WTC11 (cell line): ENCODE measurements at regions not wholly inside any gene's neighbourhood (a gene's known extent, or its start where the extent isn't known, plus 50 kb on each side); places are given as distances from the start of the nearest gene placed in this dataset.
"Not testable (repeated sequence)": the region's sequence is repeated elsewhere in the genome, so short reads cannot be mapped to it uniquely, and the experiment has no call there.

ENCODE experiments used
- ATAC-seq: fragments of 200-7000 bp; cut with Tn5 transposase; 2 replicates; pipeline ENCODE4 v1.10.0; 2021; ENCODE audit warnings: mild to moderate bottlenecking, moderate library complexity
- CTCF ChIA-PET: fragments of 300-600 bp; sonication (Branson Sonifier 250); formaldehyde crosslinking; loops from one replicate; lab custom pipeline; 2021; ENCODE audit warnings: antibody characterized with exemption; lab: Charles Lee
- POLR2A ChIA-PET: fragments of 350-600 bp; sonication (Branson Sonifier 250); formaldehyde crosslinking; loops from one replicate; lab custom pipeline; 2021; ENCODE audit warnings: antibody characterized with exemption; lab: Charles Lee
- DNase-seq: peaks from one replicate; pipeline ENCODE4 v3.0.0; 2021; ENCODE audit warnings: low spot score
- H3K27ac Mint-ChIP-seq: 2 replicates; pipeline ENCODE4 v1.8.0; 2021; ENCODE audit warnings: mixed read lengths
- H3K27me3 Mint-ChIP-seq: 2 replicates; pipeline ENCODE4 v1.8.0; 2021; ENCODE audit warnings: low read depth, mild to moderate bottlenecking, moderate library complexity, mixed read lengths
- H3K36me3 Mint-ChIP-seq: 2 replicates; pipeline ENCODE4 v1.8.0; 2021; ENCODE audit warnings: mixed read lengths
- H3K4me1 Mint-ChIP-seq: 2 replicates; pipeline ENCODE4 v1.8.0; 2022; ENCODE audit warnings: mixed read lengths
- H3K4me3 Mint-ChIP-seq: 2 replicates; pipeline ENCODE4 v1.8.0; 2021; ENCODE audit warnings: mild to moderate bottlenecking, moderate library complexity, mixed read lengths
- H3K9me3 Mint-ChIP-seq: 2 replicates; pipeline ENCODE4 v1.8.0; 2021; ENCODE audit warnings: mixed read lengths
- AR ChIP-seq: fragments of 250-450 bp; sonication (Bioruptor Pico); IDR thresholded peaks from 2 replicates; pipeline ENCODE4 v1.9.0; 2021; ENCODE audit warnings: mild to moderate bottlenecking
- E2F4 ChIP-seq: sonication (generic); formaldehyde crosslinking; IDR thresholded peaks from 2 replicates; pipeline ENCODE4 v1.8.1; 2022; ENCODE audit warnings: low read depth, mild to moderate bottlenecking, moderate library complexity, missing genetic modification reagents, borderline replicate concordance
- ELF4 ChIP-seq: sonication (generic); formaldehyde crosslinking; IDR thresholded peaks from 2 replicates; pipeline ENCODE4 v1.8.1; 2022; ENCODE audit warnings: low read depth, mild to moderate bottlenecking, moderate library complexity, missing genetic modification reagents
- ETV6 ChIP-seq: sonication (generic); formaldehyde crosslinking; IDR thresholded peaks from 2 replicates; pipeline ENCODE4 v1.8.1; 2022; ENCODE audit warnings: mild to moderate bottlenecking, missing genetic modification reagents
- HMGA2 ChIP-seq: fragments of 250-450 bp; sonication (Bioruptor Pico); IDR thresholded peaks from 2 replicates; pipeline ENCODE4 v1.4.0; 2021; ENCODE audit warnings: mild to moderate bottlenecking, moderate library complexity
- JUN ChIP-seq: sonication (generic); formaldehyde crosslinking; IDR thresholded peaks from 2 replicates; pipeline ENCODE4 v1.8.0; 2023; ENCODE audit warnings: mild to moderate bottlenecking, missing genetic modification reagents
- MAX ChIP-seq: sonication (generic); formaldehyde crosslinking; IDR thresholded peaks from 2 replicates; pipeline ENCODE4 v1.8.0; 2022; ENCODE audit warnings: mild to moderate bottlenecking, missing genetic modification reagents
- NFYB ChIP-seq: sonication (generic); formaldehyde crosslinking; conservative IDR thresholded peaks from 2 replicates; pipeline ENCODE4 v1.8.0; 2022; ENCODE audit warnings: low read depth, missing genetic modification reagents
- RELA ChIP-seq: sonication (generic); formaldehyde crosslinking; IDR thresholded peaks from 2 replicates; pipeline ENCODE4 v1.8.1; 2022; ENCODE audit warnings: missing genetic modification reagents, mild to moderate bottlenecking, borderline replicate concordance
- SMAD4 ChIP-seq: sonication (generic); formaldehyde crosslinking; IDR thresholded peaks from 2 replicates; pipeline ENCODE4 v1.8.0; 2022; ENCODE audit warnings: mild to moderate bottlenecking, missing genetic modification reagents
- SOX15 ChIP-seq: fragments of 250-450 bp; sonication (Bioruptor Pico); IDR thresholded peaks from 2 replicates; pipeline ENCODE4 v1.9.0; 2021; ENCODE audit warnings: mild to moderate bottlenecking
- USF2 ChIP-seq: sonication (generic); formaldehyde crosslinking; IDR thresholded peaks from 2 replicates; pipeline ENCODE4 v1.8.1; 2023; ENCODE audit warnings: mild to moderate bottlenecking, missing genetic modification reagents, moderate library complexity
- ZNF121 ChIP-seq: sonication (generic); formaldehyde crosslinking; IDR thresholded peaks from 2 replicates; pipeline ENCODE4 v1.8.0; 2023; ENCODE audit warnings: missing genetic modification reagents
- ZNF263 ChIP-seq: sonication (generic); formaldehyde crosslinking; IDR thresholded peaks from 2 replicates; pipeline ENCODE4 v1.8.1; 2022; ENCODE audit warnings: low read depth, mild to moderate bottlenecking, moderate library complexity, missing genetic modification reagents
- ZNF396 ChIP-seq: fragments of 250-450 bp; sonication (Bioruptor Pico); IDR thresholded peaks from 2 replicates; pipeline ENCODE4 v1.8.0; 2021; ENCODE audit warnings: mild to moderate bottlenecking, moderate library complexity, borderline replicate concordance
- ZNF416 ChIP-seq: fragments of 250-450 bp; sonication (Bioruptor Pico); IDR thresholded peaks from 2 replicates; pipeline ENCODE4 v1.9.0; 2021; ENCODE audit warnings: mild to moderate bottlenecking, inconsistent platforms
- TF ChIP-seq, protein P1 (sequence below): sonication (generic); formaldehyde crosslinking; IDR thresholded peaks from 2 replicates; pipeline ENCODE4 v1.8.0; 2022; ENCODE audit warnings: mild to moderate bottlenecking, missing genetic modification reagents
- TF ChIP-seq, protein P2 (sequence below): fragments of 200-600 bp; IDR thresholded peaks from 2 replicates; pipeline ENCODE4 v1.8.0; 2022; ENCODE audit warnings: antibody characterized with exemption

GRCh38 chr3:127085576-127085975 is 102.7 kb downstream of the PLXNA1 start:
- Mint-ChIP-seq H3K4me3 (no peak overlapping the region), H3K27ac (no peak overlapping the region), H3K27me3 (no peaks in the 10 kb centered on the region), H3K36me3 (no peaks in the 10 kb centered on the region), H3K9me3 (no peaks in the 10 kb centered on the region), H3K4me1 (no peaks in the 10 kb centered on the region; the same call in 1 of the 2 replicates)
- no peak for TF ChIP-seq ZNF121 (CRISPR knock-in tag)
- no peak for TF ChIP-seq ETV6 (CRISPR knock-in tag)
- TF ChIP-seq, protein P1, sequence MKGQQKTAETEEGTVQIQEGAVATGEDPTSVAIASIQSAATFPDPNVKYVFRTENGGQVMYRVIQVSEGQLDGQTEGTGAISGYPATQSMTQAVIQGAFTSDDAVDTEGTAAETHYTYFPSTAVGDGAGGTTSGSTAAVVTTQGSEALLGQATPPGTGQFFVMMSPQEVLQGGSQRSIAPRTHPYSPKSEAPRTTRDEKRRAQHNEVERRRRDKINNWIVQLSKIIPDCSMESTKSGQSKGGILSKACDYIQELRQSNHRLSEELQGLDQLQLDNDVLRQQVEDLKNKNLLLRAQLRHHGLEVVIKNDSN, result no peak
- no peak for TF ChIP-seq E2F4 (CRISPR knock-in tag)
- no peak for TF ChIP-seq JUN (CRISPR knock-in tag)
- TF ChIP-seq ZNF396 (CRISPR knock-in tag), result no peak
- TF ChIP-seq ELF4 (CRISPR knock-in tag), result no peak
- TF ChIP-seq, protein P2, sequence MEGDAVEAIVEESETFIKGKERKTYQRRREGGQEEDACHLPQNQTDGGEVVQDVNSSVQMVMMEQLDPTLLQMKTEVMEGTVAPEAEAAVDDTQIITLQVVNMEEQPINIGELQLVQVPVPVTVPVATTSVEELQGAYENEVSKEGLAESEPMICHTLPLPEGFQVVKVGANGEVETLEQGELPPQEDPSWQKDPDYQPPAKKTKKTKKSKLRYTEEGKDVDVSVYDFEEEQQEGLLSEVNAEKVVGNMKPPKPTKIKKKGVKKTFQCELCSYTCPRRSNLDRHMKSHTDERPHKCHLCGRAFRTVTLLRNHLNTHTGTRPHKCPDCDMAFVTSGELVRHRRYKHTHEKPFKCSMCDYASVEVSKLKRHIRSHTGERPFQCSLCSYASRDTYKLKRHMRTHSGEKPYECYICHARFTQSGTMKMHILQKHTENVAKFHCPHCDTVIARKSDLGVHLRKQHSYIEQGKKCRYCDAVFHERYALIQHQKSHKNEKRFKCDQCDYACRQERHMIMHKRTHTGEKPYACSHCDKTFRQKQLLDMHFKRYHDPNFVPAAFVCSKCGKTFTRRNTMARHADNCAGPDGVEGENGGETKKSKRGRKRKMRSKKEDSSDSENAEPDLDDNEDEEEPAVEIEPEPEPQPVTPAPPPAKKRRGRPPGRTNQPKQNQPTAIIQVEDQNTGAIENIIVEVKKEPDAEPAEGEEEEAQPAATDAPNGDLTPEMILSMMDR, result no peak
- no peak for TF ChIP-seq RELA
- TF ChIP-seq MAX, result no peak
- no peak for TF ChIP-seq AR (CRISPR knock-in tag)
- no peak for TF ChIP-seq SOX15 (CRISPR knock-in tag)
- no peak for TF ChIP-seq HMGA2 (CRISPR knock-in tag)
- no peak for TF ChIP-seq USF2 (CRISPR knock-in tag)
- TF ChIP-seq ZNF416 (CRISPR knock-in tag), result no peak
- TF ChIP-seq ZNF263 (CRISPR knock-in tag), result no peak
- no peak for TF ChIP-seq NFYB
- no peak for TF ChIP-seq SMAD4
- ATAC-seq (no peak), DNase-seq (no peak)
- CTCF ChIA-PET, result interaction anchor here (1.0 kb wide), 2 partner anchors 33 to 490 kb away, joined by 3 read pairs; no protein-coding TSS in a partner anchor
- POLR2A ChIA-PET, result no interaction called here

- H3K4me3 Mint-ChIP-seq, H3K27ac Mint-ChIP-seq, CTCF ChIA-PET, H3K27me3 Mint-ChIP-seq, H3K36me3 Mint-ChIP-seq, ATAC-seq, H3K9me3 Mint-ChIP-seq, DNase-seq, H3K4me1 Mint-ChIP-seq: not testable (repeated sequence)
- POLR2A ChIA-PET, result interaction anchor here (0.7 kb wide), 1 partner anchor 84 kb away, joined by 3 read pairs; no protein-coding TSS in a partner anchor
Observed at GRCh38 chr3:127086591-127086990, 103.7 kb downstream of the PLXNA1 start.
